Mesothelial cell of epicardium (in vitro differentiated cells): ENCODE measurements at regions not wholly inside any gene's neighbourhood (a gene's known extent, or its start where the extent isn't known, plus 50 kb on each side); places are given as distances from the start of the nearest gene placed in this dataset.

Experiments used
- DNase-seq, 2 experiments: peaks; one replicate each; pipeline ENCODE4 v3.0.0; 2021; ENCODE audit warnings: low spot score in 2 of 2; ENCODE audit not compliant: unreplicated experiment in 2 of 2
- H3K27ac Mint-ChIP-seq: 2 replicates; pipeline ENCODE4 v1.8.0; 2021; ENCODE audit warnings: mixed read lengths
- H3K27me3 Mint-ChIP-seq: 2 replicates; pipeline ENCODE4 v1.8.0; 2021; ENCODE audit warnings: low read depth, mixed read lengths
- H3K36me3 Mint-ChIP-seq: 2 replicates; pipeline ENCODE4 v1.8.0; 2021; ENCODE audit warnings: mixed read lengths
- H3K4me1 Mint-ChIP-seq: 2 replicates; pipeline ENCODE4 v1.8.0; 2021; ENCODE audit warnings: mixed read lengths
- H3K4me3 Mint-ChIP-seq: 2 replicates; pipeline ENCODE4 v1.8.0; 2021; ENCODE audit warnings: mild to moderate bottlenecking, moderate library complexity, mixed read lengths
- H3K9me3 Mint-ChIP-seq: 2 replicates; pipeline ENCODE4 v1.8.0; 2021; ENCODE audit warnings: mixed read lengths
- CTCF ChIP-seq: fragments of 200-600 bp; sonication (generic); IDR thresholded peaks from one replicate; pipeline ENCODE4 v1.5.0; 2021; ENCODE audit warnings: antibody characterized with exemption; ENCODE audit not compliant: unreplicated experiment

GRCh38 chr1:108055387-108055786 lies 90.4 kb upstream of the VAV3 start:
- peaks cover 4% of the 10 kb centered on the region for H3K27me3 Mint-ChIP-seq
- DNase-seq: no peak
- peaks cover 5% of the 10 kb centered on the region for H3K9me3 Mint-ChIP-seq
- no peaks in the 10 kb centered on the region for H3K36me3 Mint-ChIP-seq
- TF ChIP-seq CTCF: no peak
- no peaks in the 10 kb centered on the region for H3K4me1 Mint-ChIP-seq
- H3K4me3 Mint-ChIP-seq: no peak overlapping the region
- H3K27ac Mint-ChIP-seq: no peak overlapping the region

DNA sequence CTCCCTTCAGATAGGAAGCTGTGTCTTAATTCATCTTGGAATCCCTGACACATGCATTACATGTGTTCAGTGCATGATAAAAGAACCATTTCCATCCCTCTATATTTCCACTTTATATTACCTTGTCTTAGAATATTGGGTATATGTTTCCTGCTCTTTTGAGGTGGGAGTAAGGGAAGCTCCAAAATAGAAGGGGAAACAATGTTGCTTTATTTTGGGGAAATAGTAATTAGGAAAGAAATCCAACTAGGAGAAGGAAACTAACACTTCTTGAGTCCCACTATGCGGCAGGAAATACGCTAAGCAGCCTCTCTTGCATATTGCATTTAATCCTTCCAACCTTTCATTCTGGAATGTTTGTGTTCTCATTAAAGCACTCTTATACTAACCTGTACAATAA lies 89.4 kb upstream of the VAV3 start:
- Mint-ChIP-seq H3K27me3 (peaks cover 8% of the 10 kb centered on the region), H3K36me3 (no peaks in the 10 kb centered on the region), H3K4me3 (no peak overlapping the region), H3K4me1 (no peaks in the 10 kb centered on the region), H3K27ac (no peak overlapping the region), H3K9me3 (no peaks in the 10 kb centered on the region)
- TF ChIP-seq CTCF: no peak
- DNase-seq: no peak

- H3K4me1 Mint-ChIP-seq: no peaks in the 10 kb centered on the region
- H3K27me3 Mint-ChIP-seq: peaks cover 14% of the 10 kb centered on the region
- no peaks in the 10 kb centered on the region for H3K36me3 Mint-ChIP-seq
- no peaks in the 10 kb centered on the region for H3K9me3 Mint-ChIP-seq
- no peak for DNase-seq
- H3K27ac Mint-ChIP-seq: no peak overlapping the region
- TF ChIP-seq CTCF: no peak
- no peak overlapping the region for H3K4me3 Mint-ChIP-seq
Measured at GRCh38 chr1:108053270-108054013, 88.5 kb upstream of the VAV3 start.

DNA sequence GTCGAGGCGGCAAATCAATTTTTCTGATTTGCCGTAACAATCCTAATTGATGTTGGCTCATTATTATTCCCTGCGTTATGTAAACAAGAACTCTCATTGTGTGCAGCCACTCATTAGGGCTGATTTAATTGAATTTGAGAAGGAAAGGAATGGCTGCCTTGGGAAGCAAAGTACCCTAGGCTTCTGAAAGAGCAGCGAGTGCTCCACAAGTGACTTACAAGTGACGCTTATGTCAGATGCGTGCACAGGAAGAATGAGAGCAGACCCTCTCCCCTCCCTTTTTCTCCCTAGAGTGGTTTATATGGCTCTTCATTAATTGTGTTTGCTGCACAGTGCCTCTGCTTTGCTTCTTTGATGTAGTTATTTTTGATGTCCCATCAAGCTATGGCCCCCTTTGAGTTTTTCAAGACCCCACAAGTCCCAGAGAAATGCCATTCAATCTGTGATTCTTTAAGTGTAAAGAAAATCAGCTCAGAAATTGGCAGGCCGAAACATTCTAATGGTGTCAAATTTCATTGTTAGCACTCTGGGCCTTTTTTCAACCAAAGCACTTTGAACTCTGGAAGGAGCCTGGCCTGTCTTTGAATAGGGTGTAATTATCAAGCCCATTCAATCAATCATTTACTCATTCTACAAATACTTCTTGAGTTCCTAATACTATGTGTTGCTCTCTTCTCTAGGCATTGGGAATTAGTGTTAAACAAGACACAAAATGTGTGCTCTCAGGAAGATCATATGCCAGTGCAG lies 86.8 kb upstream of the VAV3 start:
- Mint-ChIP-seq H3K4me1 (no peaks in the 10 kb centered on the region), H3K36me3 (no peaks in the 10 kb centered on the region), H3K4me3 (no peak overlapping the region), H3K9me3 (no peaks in the 10 kb centered on the region), H3K27me3 (peaks cover 31% of the 10 kb centered on the region), H3K27ac (no peak overlapping the region)
- TF ChIP-seq CTCF: no peak
- DNase-seq: no peak

DNA sequence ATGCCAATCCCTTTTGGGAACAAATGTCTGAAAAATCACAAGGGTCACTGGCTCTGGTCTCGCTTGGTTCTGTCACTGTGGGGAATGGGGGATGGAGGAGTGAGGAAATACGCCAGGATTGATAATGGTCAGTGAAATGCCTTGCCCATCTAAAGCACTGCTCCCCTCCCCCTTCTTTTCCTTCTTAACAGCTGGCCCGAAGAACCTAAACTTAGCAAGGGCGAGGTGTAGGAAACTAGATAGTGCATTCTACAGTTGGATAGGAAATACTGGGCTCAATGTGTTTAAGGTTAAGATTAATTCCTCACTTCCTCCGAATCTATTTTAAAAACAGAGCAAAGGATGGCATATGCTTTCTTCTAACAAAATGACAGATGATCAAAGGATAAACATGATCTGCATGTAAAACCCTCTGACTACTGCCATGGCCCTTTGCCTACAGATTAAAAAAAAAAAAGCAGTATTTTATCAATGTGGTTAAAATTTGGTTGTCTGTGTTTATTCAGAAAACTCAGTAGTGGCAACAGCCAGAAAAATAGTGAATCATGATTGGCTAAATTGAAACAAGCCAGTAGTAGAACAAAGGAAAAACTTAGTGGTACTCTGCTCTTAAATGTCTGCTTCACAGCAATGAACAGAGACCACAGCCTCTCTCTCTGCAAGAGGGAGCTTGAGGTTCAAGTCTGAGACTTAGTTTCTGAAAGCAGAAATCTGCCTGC lies 86.1 kb upstream of the VAV3 start:
- peaks cover 38% of the 10 kb centered on the region for H3K27me3 Mint-ChIP-seq
- H3K4me1 Mint-ChIP-seq: peaks cover 3% of the 10 kb centered on the region
- no peak for DNase-seq
- no peak overlapping the region for H3K4me3 Mint-ChIP-seq
- H3K9me3 Mint-ChIP-seq: no peaks in the 10 kb centered on the region
- H3K36me3 Mint-ChIP-seq: no peaks in the 10 kb centered on the region
- no peak overlapping the region for H3K27ac Mint-ChIP-seq
- TF ChIP-seq CTCF: no peak
